ENCODE measurements at regions not wholly inside any gene's neighbourhood (a gene's known extent, or its start where the extent isn't known, plus 50 kb on each side); places are given as distances from the start of the nearest gene placed in this dataset.
"Not testable (repeated sequence)": the region's sequence is repeated elsewhere in the genome, so short reads cannot be mapped to it uniquely, and the experiment has no call there.

- no peak for DNase-seq
Observed at GRCh38 chr5:97967292-97967691, 784.2 kb upstream of the RIOK2 start.

GRCh38 chr5:97968346-97968745 is 785.3 kb upstream of the RIOK2 start:
- DNase-seq: no peak

- DNase-seq: no peak
Observed at GRCh38 chr5:97979740-97980139, 793.7 kb upstream of the RGMB start.

GRCh38 chr5:97980291-97980690 is 793.2 kb upstream of the RGMB start:
- DNase-seq: no peak

GRCh38 chr5:97986069-97986468 is 787.4 kb upstream of the RGMB start:
- no peak for DNase-seq

GRCh38 chr5:97991236-97991635 is 782.2 kb upstream of the RGMB start:
- no peak for DNase-seq

GRCh38 chr5:97998941-97999340 is 774.5 kb upstream of the RGMB start:
- no peak for DNase-seq

GRCh38 chr5:98004463-98004862 is 769.0 kb upstream of the RGMB start:
- no peak for DNase-seq

GRCh38 chr5:98016771-98017170 is 756.7 kb upstream of the RGMB start:
- no peak for DNase-seq

GRCh38 chr5:98030273-98030672 is 743.2 kb upstream of the RGMB start:
- not testable (repeated sequence) for DNase-seq

GRCh38 chr5:98031036-98031435 is 742.4 kb upstream of the RGMB start:
- DNase-seq: not testable (repeated sequence)

GRCh38 chr5:98031496-98031895 is 742.0 kb upstream of the RGMB start:
- no peak for DNase-seq

GRCh38 chr5:98031926-98032325 is 741.5 kb upstream of the RGMB start:
- DNase-seq: no peak

- no peak for DNase-seq
Observed at GRCh38 chr5:98041661-98042060, 731.8 kb upstream of the RGMB start.

GRCh38 chr5:98042521-98042920 is 730.9 kb upstream of the RGMB start:
- no peak for DNase-seq

- DNase-seq: no peak
Observed at GRCh38 chr5:98042961-98043360, 730.5 kb upstream of the RGMB start.

- DNase-seq: no peak
Observed at GRCh38 chr5:98050583-98050982, 722.9 kb upstream of the RGMB start.

- DNase-seq: no peak
Observed at GRCh38 chr5:98053170-98053569, 720.3 kb upstream of the RGMB start.

- no peak for DNase-seq
Observed at GRCh38 chr5:98060148-98060547, 713.3 kb upstream of the RGMB start.

GRCh38 chr5:98064118-98064685 is 709.3 kb upstream of the RGMB start:
- no peak for DNase-seq

- DNase-seq: no peak
Observed at GRCh38 chr5:98065261-98065909, 708.1 kb upstream of the RGMB start.

- no peak for DNase-seq
Observed at GRCh38 chr5:98066910-98067309, 706.6 kb upstream of the RGMB start.

- DNase-seq: no peak
Observed at GRCh38 chr5:98069876-98070512, 703.5 kb upstream of the RGMB start.

GRCh38 chr5:98072921-98073320 is 700.5 kb upstream of the RGMB start:
- no peak for DNase-seq

GRCh38 chr5:98076501-98076900 is 697.0 kb upstream of the RGMB start:
- DNase-seq: no peak
